ENCODE measurements at regions not wholly inside any gene's neighbourhood (a gene's known extent, or its start where the extent isn't known, plus 50 kb on each side); places are given as distances from the start of the nearest gene placed in this dataset.
"Not testable (repeated sequence)": the region's sequence is repeated elsewhere in the genome, so short reads cannot be mapped to it uniquely, and the experiment has no call there.

- DNase-seq (ENCODE audit: low spot score) = no peak
Observed at GRCh38 chr3:67154429-67154828, 156.3 kb downstream of the KBTBD8 start.

GRCh38 chr3:67167481-67167880 lies 169.4 kb downstream of the KBTBD8 start:
- no peak for DNase-seq (ENCODE audit: low spot score)

GRCh38 chr3:67171841-67172240 lies 173.7 kb downstream of the KBTBD8 start:
- no peak for DNase-seq (ENCODE audit: low spot score)

GRCh38 chr3:67173130-67173529 lies 175.0 kb downstream of the KBTBD8 start:
- DNase-seq (ENCODE audit: low spot score) = not testable (repeated sequence)

- DNase-seq (ENCODE audit: low spot score) = no peak
Observed at GRCh38 chr3:67176396-67176795, 178.3 kb downstream of the KBTBD8 start.

GRCh38 chr3:67192466-67192865 lies 194.4 kb downstream of the KBTBD8 start:
- DNase-seq (ENCODE audit: low spot score) = no peak

GRCh38 chr3:67196677-67197076 lies 198.6 kb downstream of the KBTBD8 start:
- DNase-seq (ENCODE audit: low spot score) = no peak

- DNase-seq (ENCODE audit: low spot score) = no peak
Observed at GRCh38 chr3:67198374-67198773, 200.3 kb downstream of the KBTBD8 start.

- DNase-seq (ENCODE audit: low spot score) = no peak
Observed at GRCh38 chr3:67200618-67201017, 202.5 kb downstream of the KBTBD8 start.

GRCh38 chr3:67201026-67201425 lies 202.9 kb downstream of the KBTBD8 start:
- DNase-seq (ENCODE audit: low spot score) = no peak

GRCh38 chr3:67202053-67202452 lies 203.9 kb downstream of the KBTBD8 start:
- DNase-seq (ENCODE audit: low spot score) = no peak

- no peak for DNase-seq (ENCODE audit: low spot score)
Observed at GRCh38 chr3:67204951-67205350, 206.8 kb downstream of the KBTBD8 start.

GRCh38 chr3:67215690-67216089 lies 217.6 kb downstream of the KBTBD8 start:
- DNase-seq (ENCODE audit: low spot score) = no peak

GRCh38 chr3:67227030-67227429 lies 228.9 kb downstream of the KBTBD8 start:
- no peak for DNase-seq (ENCODE audit: low spot score)

- no peak for DNase-seq (ENCODE audit: low spot score)
Observed at GRCh38 chr3:67228136-67228535, 230.0 kb downstream of the KBTBD8 start.

GRCh38 chr3:67232642-67233041 lies 234.5 kb downstream of the KBTBD8 start:
- no peak for DNase-seq (ENCODE audit: low spot score)

- DNase-seq (ENCODE audit: low spot score) = no peak
Observed at GRCh38 chr3:67239353-67239752, 241.2 kb downstream of the KBTBD8 start.

GRCh38 chr3:67241084-67241483 lies 243.0 kb downstream of the KBTBD8 start:
- no peak for DNase-seq (ENCODE audit: low spot score)

- DNase-seq (ENCODE audit: low spot score) = no peak
Observed at GRCh38 chr3:67244130-67244529, 246.0 kb downstream of the KBTBD8 start.

GRCh38 chr3:67245545-67245944 lies 247.4 kb downstream of the KBTBD8 start:
- no peak for DNase-seq (ENCODE audit: low spot score)

- DNase-seq (ENCODE audit: low spot score) = no peak
Observed at GRCh38 chr3:67248726-67249125, 250.6 kb downstream of the KBTBD8 start.

GRCh38 chr3:67252906-67253305 lies 254.8 kb downstream of the KBTBD8 start:
- DNase-seq (ENCODE audit: low spot score) = not testable (repeated sequence)

GRCh38 chr3:67278015-67278618 lies 280.0 kb downstream of the KBTBD8 start:
- no peak for DNase-seq (ENCODE audit: low spot score)

- DNase-seq (ENCODE audit: low spot score) = no peak
Observed at GRCh38 chr3:67286586-67286985, 288.5 kb downstream of the KBTBD8 start.

Data from germinal center (tissue), 1 donor.